AG20443 (cell line): ENCODE measurements at regions not wholly inside any gene's neighbourhood (a gene's known extent, or its start where the extent isn't known, plus 50 kb on each side); places are given as distances from the start of the nearest gene placed in this dataset.
A peak's percentile ranks its signal among the peaks of the same experiment; 100 is the strongest.

Experiments used
- DNase-seq: peaks from one replicate; pipeline ENCODE4 v3.0.0; 2012; ENCODE audit warnings: low spot score, mixed read lengths

GRCh38 chr3:27865731-27866130, 143.6 kb upstream of the EOMES start:
- no peak for DNase-seq

GRCh38 chr3:27869152-27869551, 147.0 kb upstream of the EOMES start:
- DNase-seq: no peak

DNA sequence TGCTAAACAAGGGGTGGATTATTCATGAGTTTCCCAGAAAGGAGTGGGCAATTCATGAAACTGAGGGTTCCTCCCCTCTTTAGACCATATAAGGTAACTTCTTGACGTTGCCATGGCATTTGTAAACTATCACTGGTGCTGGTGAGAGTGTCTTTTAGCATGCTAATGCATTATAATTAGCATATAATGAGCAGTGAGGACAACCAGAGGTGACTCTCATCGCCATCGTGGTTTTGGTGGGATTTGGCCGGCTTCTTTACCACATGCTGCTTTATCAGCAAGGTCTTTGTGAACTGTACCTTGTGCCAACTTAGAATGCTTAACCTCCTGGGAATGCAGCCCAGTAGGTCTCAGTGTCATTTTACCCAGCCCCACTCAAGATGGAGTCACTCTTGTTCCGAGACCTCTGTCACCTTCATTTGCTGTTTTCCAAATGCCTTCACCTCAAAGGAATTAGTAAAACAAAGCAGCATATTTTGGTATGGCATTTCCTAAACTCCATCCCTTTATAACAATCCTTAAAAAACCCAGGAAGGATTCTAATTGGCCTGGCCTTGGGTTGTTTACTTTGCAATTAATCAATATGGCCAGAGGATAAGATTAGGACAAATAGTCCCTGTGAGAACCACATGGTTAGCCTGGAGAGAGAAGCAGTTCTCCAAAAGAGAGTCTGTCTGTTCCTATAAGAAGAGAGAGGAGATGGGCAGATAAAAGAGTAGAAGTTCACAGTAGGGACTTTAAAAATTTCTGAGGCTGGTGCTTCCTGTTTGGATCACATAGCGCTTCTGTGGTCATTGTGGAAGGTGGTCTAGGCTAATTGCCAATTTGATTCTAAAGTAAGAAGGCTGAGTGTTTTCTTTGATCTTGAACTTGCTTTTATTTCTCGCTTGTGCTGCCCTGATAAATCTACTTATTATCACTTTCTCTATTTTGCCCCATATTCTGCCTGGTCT, 155.2 kb upstream of the EOMES start:
- DNase-seq: no peak

DNA sequence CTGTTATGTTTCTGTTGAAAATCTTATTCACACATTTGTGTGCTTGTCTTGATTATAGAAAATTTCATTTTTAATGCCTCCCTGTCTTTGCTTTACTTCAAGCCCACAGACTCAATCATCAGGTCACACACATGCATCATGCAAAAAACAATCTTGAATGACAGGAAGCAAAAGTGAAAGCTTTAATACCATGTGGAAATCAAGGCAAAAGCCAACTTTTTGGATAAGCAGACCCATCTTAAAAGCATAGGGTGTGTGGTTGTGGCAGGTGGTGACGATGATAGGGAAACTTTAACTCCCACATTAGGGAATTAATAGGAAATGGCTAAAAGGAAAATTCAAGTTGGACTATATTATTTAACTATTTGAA, 155.9 kb upstream of the EOMES start:
- no peak for DNase-seq

DNA sequence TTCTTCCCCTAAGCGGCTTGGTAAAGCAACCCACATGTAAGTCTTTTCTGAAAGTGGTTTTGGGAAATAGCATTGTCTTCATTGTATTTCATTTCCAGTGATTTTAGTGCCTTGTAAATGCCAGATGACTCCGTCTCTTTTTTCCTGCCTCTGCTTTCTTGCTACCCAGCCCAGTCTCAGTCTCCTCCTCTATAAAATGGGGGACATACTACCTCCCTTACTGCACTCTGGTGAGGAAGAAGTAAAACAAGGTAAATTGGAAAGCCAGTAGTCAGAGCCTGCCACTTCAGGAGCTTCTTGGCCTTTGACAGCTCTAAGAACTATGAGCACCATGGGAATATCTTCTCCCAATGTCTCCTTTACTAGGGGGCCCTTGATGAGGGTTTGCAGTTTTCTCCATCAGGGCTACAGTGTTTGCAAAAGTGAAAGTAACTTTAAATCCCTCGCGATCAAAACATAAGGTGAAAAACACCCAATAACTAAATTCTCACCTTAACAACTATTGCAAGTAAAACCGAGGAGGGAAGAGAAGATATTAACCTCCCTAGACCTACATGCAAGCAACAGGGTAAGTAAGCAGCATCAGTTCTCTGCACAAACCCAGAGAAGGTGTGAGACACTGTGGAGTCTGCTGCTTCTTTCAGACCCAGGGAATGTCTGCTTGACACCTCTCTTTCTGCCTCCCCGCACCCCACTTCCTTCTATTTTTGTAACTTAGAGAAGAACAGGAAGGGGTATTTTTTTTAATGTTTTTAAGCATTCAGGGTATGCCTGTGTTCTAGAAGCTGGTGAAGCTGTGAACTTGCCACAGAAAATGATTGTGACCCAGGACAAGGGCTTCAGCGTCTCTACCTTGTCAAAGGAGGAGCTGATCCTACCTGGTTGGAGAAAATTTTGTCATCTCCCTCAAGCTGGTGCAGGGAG, 159.1 kb upstream of the EOMES start:
- DNase-seq: no peak

DNA sequence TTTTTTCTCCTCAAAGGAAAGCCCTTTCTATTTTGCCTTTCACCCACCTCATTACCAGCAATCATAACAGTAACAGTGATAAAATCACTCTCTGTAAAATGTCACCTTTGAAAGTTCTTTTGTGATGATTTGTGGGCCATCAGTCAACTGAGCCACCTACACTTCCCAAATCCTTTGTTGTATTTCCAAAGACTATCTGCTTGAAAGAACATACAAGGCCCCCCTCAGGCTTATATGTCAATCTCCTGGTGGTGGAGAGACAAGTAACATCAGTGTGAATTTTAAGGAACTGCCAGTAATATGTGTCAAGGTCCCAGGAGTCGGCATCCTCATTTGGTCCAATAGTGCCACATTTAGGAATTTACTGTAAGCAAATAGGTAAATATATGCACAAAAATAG, 161.1 kb upstream of the EOMES start:
- no peak for DNase-seq

- no peak for DNase-seq
These were observed 163.5 kb upstream of the EOMES start for GRCh38 chr3:27885641-27886040.

DNA sequence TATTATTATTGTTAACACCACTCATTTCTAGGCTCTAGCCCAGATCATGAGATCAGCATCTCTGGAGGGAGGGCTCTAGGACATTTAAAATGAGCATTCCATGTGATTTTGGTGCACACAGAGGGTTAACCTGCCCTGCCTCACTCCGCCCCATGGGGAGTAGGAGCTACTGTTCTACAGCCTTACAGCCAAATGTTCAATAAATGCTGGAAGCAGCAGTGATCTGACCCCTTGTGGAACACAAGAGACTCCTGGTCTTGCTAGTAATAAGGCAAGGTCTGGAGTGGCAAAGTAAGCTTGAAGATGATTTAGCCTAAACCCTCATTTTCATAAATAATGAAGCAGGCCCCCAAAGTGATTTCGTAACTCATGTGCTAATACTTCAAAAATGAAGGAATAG, 166.4 kb upstream of the EOMES start:
- DNase-seq: no peak

- DNase-seq: no peak
These were observed 167.6 kb upstream of the EOMES start for GRCh38 chr3:27889745-27890144.

GRCh38 chr3:27900316-27900715, 178.2 kb upstream of the EOMES start:
- DNase-seq: no peak

DNA sequence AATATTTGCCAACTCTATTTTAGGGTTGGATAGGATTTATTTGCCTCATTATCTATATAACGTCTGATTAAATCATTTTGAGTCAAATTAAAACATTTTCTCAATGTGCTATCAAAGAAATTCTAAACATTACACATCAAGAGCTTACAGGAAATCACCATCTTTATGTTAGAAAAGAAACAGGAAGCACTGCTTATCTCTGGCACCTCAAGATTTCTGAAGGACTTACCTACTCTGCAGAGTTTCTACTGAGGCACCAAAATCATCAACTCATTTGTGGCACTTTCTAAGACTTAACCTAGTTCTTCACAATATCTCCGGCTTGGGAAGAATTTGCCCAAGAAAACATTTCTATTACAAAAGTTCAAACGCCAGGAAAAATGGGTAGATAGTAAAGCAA, 181.3 kb upstream of the EOMES start:
- no peak for DNase-seq

GRCh38 chr3:27905625-27906024, 183.5 kb upstream of the EOMES start:
- DNase-seq: no peak

DNA sequence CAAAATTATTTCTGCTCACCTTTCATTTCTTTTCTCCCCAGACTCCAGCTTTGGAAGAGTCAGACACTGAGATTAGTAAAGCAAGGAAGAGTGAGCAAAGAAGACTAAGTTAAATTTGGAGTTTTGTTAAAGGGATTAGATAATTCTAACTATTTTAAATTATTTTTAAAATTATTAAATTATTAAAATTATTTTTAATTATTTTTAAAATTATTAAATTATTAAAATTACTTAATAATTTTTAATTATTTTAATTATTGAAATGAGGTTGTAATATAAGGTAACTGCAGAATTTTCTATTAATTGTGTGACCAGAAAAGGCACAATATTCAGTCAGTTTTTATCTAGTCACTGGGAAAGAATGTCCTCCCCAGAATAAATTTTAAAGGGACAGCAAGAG, 185.0 kb upstream of the EOMES start:
- no peak for DNase-seq

GRCh38 chr3:27907929-27908328, 185.8 kb upstream of the EOMES start:
- DNase-seq: no peak

GRCh38 chr3:27910456-27910855, 188.3 kb upstream of the EOMES start:
- DNase-seq: peak; percentile 46

DNA sequence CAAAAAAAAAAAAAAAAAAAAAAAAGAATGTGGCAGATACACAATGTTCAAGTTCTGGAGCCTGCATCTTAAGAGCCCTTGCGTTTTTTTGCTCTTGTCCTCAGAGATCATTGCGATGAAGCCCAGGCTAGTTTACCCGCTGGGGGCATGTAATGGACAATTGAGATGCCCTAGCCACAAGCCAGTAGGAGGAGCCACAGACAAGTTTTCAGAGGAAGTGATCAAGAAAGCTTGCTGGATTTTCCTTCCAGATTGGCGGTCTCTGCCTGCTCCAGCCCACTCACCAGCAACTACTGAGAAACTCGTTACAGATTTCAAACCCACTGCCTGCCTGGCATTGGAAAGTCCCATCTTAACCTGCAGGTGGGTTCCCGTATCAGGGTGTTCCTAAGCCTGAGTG, 192.1 kb upstream of the EOMES start:
- peak; percentile 30 for DNase-seq

GRCh38 chr3:27923349-27924068, 201.4 kb upstream of the EOMES start:
- DNase-seq: no peak

DNA sequence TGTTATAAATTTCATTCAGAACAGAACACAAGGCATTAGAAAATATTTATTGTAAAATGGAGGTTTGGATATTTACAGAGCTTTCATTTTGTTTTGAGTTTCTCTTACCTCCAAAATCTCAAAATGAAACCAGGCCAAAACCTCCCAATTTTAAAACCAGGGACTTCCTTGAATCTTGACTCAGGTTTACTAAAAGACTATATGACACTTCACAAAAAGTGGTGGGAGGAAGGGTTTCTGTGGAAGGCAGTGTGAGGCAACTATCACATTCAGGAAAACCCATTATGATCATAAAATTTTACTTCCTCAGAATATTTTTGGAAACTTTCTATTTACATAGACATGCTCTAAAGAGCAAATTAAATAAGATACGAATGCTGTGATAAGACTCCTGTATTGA, 205.8 kb upstream of the EOMES start:
- DNase-seq: no peak

DNA sequence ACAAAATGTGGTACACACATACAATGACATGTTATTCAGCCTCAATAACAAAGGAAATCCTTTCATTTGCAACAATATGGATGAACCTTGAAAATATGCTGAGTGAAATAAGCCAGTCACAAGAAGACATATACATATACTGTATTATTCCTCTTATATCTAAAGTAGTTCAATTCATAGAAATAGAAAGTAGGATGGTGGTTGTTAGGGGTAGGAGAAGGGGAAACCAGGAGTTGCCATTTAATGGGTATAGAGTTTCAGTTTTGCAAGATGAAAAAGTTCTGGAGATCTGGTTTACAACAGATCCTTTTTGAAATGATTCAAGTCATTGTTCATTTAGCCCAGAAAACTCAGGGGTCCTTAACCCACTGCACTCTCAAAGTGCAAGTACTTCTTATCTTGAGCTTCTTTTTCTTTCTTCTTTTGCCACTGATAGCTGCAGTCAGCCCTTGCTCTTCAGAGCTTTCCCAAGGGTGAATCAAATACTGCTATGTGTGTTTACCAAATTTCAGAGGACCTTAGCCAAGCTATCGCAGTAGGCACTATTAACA, 208.0 kb upstream of the EOMES start:
- DNase-seq: no peak

- DNase-seq: no peak
These were observed 213.4 kb upstream of the EOMES start for GRCh38 chr3:27935492-27935891.

DNA sequence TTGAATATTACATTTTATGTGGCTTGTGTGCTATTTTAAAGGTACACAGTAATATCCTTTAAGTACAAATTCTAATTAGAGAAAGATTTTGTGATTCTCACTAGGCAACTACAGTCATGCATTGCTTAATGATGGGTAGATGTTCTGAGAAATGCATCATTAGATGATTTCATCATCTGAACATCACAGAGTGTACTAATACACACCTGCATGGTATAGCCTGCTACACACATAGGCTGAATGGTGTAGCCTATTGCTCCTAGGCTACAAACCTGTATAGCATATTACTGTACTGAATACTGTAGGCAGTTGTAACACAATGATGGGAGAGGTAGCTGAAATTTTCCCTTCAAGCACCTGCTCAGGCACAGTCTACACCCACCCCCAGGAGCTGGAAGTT, 217.4 kb upstream of the EOMES start:
- DNase-seq: no peak

DNA sequence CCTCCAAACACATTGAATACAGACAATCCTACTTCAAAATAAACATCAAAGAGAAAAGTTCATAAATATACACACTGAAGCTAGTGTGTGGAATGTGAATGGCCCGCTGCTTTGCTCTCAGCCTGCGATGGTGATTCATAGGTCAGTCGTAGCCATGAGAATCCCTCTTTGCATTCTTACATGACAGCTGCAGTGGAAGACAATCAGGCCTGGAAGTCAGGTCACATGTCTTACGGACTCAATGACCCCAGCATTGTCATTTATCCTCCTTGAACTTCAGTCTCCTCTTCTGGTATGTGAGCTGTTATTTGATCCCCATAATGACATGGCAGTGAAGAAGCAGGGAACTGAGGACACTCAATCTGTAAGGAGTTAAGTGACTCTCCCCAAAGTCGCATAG, 217.8 kb upstream of the EOMES start:
- DNase-seq: peak; percentile 65
